DND-41 (cell line): ENCODE measurements at regions not wholly inside any gene's neighbourhood (a gene's known extent, or its start where the extent isn't known, plus 50 kb on each side); places are given as distances from the start of the nearest gene placed in this dataset.

Experiments used
- ATAC-seq: fragments of 200-7000 bp; cut with Tn5 transposase; 3 replicates; pipeline ENCODE4 v1.9.1; 2021; ENCODE audit warnings: low read depth; ENCODE audit not compliant: insufficient read depth
- DNase-seq: peaks from one replicate; pipeline ENCODE4 v3.0.0-alpha.2; 2020
- H2AFZ ChIP-seq: 2 replicates; pipeline ENCODE4 v1.6.0; 2012; ENCODE audit warnings: low read depth, low read length
- H3K27ac ChIP-seq: 2 replicates; pipeline ENCODE4 v1.5.1; 2012; ENCODE audit warnings: low read length, inconsistent platforms
- H3K27me3 ChIP-seq: fragments of 200-600 bp; sonication (generic); 2 replicates; pipeline ENCODE4 v1.6.0; 2012; ENCODE audit warnings: low read length, mild to moderate bottlenecking, inconsistent platforms; ENCODE audit not compliant: insufficient read depth, poor library complexity
- H3K36me3 ChIP-seq: 2 replicates; pipeline ENCODE4 v1.5.1; 2012; ENCODE audit warnings: low read length, inconsistent platforms; ENCODE audit not compliant: insufficient read depth
- H3K4me1 ChIP-seq: 2 replicates; pipeline ENCODE4 v1.5.1; 2012; ENCODE audit warnings: mild to moderate bottlenecking, low read length; ENCODE audit not compliant: insufficient read depth
- H3K4me2 ChIP-seq: 2 replicates; pipeline ENCODE4 v1.6.0; 2012; ENCODE audit warnings: mild to moderate bottlenecking, moderate library complexity, low read length, inconsistent platforms; ENCODE audit not compliant: insufficient read depth
- H3K4me3 ChIP-seq, 2 experiments: fragments of 200-600 bp in 1 of 2; shearing (Covaris generic) in 1 of 2; 2 replicates each; pipeline ENCODE4 v1.5.1; 2012 to 2016; ENCODE audit warnings: inconsistent platforms in 2 of 2, low read length in 2 of 2, mild to moderate bottlenecking in 2 of 2, low read depth in 1 of 2, moderate library complexity in 1 of 2
- H3K79me2 ChIP-seq: 2 replicates; pipeline ENCODE4 v1.6.0; 2012; ENCODE audit warnings: low read length, inconsistent platforms; ENCODE audit not compliant: insufficient read depth
- H3K9ac ChIP-seq: 2 replicates; pipeline ENCODE4 v1.6.0; 2012; ENCODE audit warnings: low read depth, mild to moderate bottlenecking, inconsistent platforms, low read length, moderate library complexity
- H3K9me3 ChIP-seq: 2 replicates; pipeline ENCODE4 v1.5.1; 2012; ENCODE audit warnings: low read length, moderate library complexity, mild to moderate bottlenecking, inconsistent platforms; ENCODE audit not compliant: insufficient read depth, severe bottlenecking
- H4K20me1 ChIP-seq: 2 replicates; pipeline ENCODE4 v1.6.0; 2012; ENCODE audit warnings: low read length; ENCODE audit not compliant: insufficient read depth
- EZH2 ChIP-seq: IDR thresholded peaks from 3 replicates; pipeline ENCODE4 v1.6.1; 2012; ENCODE audit warnings: borderline replicate concordance, low read depth, mild to moderate bottlenecking, moderate library complexity, low read length, inconsistent platforms; ENCODE audit not compliant: severe bottlenecking
- TF ChIP-seq, protein P1 (sequence below): IDR thresholded peaks from 2 replicates; pipeline ENCODE4 v1.5.1; 2012; ENCODE audit warnings: borderline replicate concordance, low read length, moderate library complexity, mild to moderate bottlenecking; ENCODE audit not compliant: poor library complexity, severe bottlenecking; ENCODE audit errors: extremely low read depth

DNA sequence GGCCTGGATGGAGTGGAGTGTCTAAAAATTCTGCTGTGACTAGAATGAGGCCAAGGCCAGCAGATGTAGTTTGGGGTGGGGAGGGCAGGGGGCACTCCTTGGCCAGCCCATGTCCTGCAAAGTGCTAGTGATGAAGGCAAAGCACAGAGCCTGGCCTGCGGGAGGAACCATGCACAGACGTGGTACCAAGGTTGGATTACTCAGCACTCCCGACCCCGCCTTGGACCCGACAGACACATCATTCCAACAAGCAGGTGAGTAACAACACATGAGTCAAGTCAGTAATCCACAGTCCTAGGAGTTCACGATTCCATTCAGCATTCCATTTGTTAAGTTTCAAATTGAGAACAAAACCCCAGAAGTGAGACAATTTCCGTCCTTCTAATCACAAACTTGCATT lies 317.3 kb downstream of the TCERG1L start:
- H3K79me2 ChIP-seq: no peaks in the 10 kb centered on the region
- DNase-seq (no peak), ATAC-seq (no peak)
- no peak overlapping the region for H3K4me3 ChIP-seq
- no peaks in the 10 kb centered on the region for H3K36me3 ChIP-seq
- H3K9me3 ChIP-seq: no peaks in the 10 kb centered on the region
- H3K4me1 ChIP-seq: no peaks in the 10 kb centered on the region
- H3K27me3 ChIP-seq: no peaks in the 10 kb centered on the region
- H3K27ac ChIP-seq: no peak overlapping the region
- H2AFZ ChIP-seq: no peak overlapping the region
- H4K20me1 ChIP-seq: no peaks in the 10 kb centered on the region
- TF ChIP-seq EZH2: no peak
- TF ChIP-seq, protein P1, sequence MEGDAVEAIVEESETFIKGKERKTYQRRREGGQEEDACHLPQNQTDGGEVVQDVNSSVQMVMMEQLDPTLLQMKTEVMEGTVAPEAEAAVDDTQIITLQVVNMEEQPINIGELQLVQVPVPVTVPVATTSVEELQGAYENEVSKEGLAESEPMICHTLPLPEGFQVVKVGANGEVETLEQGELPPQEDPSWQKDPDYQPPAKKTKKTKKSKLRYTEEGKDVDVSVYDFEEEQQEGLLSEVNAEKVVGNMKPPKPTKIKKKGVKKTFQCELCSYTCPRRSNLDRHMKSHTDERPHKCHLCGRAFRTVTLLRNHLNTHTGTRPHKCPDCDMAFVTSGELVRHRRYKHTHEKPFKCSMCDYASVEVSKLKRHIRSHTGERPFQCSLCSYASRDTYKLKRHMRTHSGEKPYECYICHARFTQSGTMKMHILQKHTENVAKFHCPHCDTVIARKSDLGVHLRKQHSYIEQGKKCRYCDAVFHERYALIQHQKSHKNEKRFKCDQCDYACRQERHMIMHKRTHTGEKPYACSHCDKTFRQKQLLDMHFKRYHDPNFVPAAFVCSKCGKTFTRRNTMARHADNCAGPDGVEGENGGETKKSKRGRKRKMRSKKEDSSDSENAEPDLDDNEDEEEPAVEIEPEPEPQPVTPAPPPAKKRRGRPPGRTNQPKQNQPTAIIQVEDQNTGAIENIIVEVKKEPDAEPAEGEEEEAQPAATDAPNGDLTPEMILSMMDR: no peak
- no peak overlapping the region for H3K9ac ChIP-seq
- no peak overlapping the region for H3K4me2 ChIP-seq

DNA sequence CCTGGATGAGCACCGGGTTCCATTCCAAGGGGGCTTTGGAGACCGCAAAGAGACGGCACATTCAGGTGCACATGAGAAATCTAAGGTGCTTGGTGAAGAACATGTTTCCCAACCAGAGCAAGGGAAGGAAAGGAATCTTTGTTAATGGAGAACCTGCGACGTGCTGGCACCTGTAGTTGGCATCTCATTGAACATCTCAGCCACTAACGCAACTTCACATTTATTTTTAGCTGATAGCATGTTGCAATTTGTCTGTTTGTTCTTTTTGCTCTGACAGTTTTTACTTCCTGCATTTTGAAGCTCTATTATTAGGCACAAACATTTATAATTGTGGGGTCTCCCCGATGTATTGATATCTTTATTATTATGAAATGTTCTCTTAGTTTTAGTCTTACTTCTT lies 316.7 kb downstream of the TCERG1L start:
- Histone ChIP-seq H2AFZ (no peak overlapping the region), H3K27me3 (no peaks in the 10 kb centered on the region), H3K4me2 (no peak overlapping the region), H3K27ac (no peak overlapping the region), H4K20me1 (no peaks in the 10 kb centered on the region), H3K36me3 (no peaks in the 10 kb centered on the region), H3K9me3 (no peaks in the 10 kb centered on the region), H3K9ac (no peak overlapping the region), H3K4me1 (no peaks in the 10 kb centered on the region), H3K4me3 (no peak overlapping the region), H3K79me2 (no peaks in the 10 kb centered on the region)
- no peak for TF ChIP-seq EZH2
- TF ChIP-seq, protein P1: no peak
- DNase-seq: no peak
- ATAC-seq: no peak

DNA sequence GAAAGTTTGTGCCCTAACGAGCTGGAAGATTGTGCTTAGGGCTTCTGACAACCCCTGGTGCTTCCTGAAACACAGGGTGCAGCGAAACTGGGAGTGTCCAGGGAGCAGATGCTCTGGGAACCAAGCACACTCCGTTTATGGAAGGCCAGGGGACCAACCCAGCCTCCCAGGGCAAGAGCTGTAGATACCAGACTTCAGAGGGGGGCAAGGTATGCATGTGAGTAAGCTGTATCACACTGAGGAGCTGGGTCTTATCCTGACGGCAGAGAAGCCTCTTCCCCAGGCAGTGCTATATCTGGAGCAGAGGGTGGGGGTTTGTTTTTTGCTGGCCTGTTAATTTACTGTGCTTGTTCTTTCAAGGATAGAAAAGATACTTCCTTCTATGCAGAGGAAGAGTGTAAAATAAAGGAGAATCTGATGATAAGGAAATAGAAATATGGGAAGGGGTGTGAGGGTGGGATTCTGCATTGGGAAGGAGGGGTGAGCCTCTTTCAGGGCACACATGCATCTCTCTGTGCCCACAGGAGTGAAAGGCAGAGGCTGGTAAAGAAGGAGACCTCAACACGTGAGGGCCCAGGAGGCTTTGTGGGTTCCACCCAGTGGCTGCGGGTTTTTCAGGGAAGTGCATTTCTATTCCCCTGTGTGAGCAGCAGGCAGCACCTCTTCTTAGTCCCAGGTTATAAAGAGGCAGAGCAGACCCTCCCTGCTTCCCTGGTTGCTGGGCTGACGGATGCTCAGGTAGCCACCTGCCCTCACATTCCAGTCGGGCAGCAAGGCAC lies 314.1 kb downstream of the TCERG1L start:
- no peaks in the 10 kb centered on the region for H3K4me1 ChIP-seq
- H2AFZ ChIP-seq: no peak overlapping the region
- H3K27ac ChIP-seq: no peak overlapping the region
- H4K20me1 ChIP-seq: no peaks in the 10 kb centered on the region
- H3K4me2 ChIP-seq: no peak overlapping the region
- H3K9me3 ChIP-seq: no peaks in the 10 kb centered on the region
- ATAC-seq (no peak), DNase-seq (no peak)
- H3K4me3 ChIP-seq: no peak overlapping the region
- H3K27me3 ChIP-seq: no peaks in the 10 kb centered on the region
- TF ChIP-seq EZH2: no peak
- TF ChIP-seq, protein P1: no peak
- H3K36me3 ChIP-seq: no peaks in the 10 kb centered on the region
- H3K79me2 ChIP-seq: no peaks in the 10 kb centered on the region
- no peak overlapping the region for H3K9ac ChIP-seq
